ENCODE measurements at regions not wholly inside any gene's neighbourhood (a gene's known extent, or its start where the extent isn't known, plus 50 kb on each side); places are given as distances from the start of the nearest gene placed in this dataset.

DNA sequence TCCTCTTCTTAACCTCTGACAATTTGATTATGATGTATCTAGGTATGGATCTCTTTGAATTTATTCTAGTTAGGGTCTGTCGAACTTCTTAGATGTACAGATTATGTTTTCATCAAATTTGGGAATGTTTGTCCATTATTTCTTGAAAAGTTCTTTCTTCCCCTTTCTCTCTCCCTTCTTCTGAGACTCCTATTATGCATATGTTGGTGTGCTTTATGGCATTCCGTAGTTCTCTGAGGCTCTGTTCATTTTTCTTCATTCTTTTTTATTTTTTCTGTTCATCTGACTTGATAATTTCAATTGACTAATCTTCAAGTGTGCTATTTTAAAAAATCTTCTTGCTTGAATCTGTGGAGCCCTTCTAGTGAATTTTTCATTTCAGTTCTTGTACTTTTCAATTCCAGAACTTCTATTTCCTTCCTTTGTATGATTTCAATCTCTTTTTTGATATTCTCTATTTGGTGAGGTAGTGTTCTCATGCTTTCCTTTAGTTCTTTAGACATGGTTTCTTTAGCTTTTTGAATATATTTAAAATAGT is 79.8 kb downstream of the TMEM270 start:
- Histone ChIP-seq H3K79me2 (ENCODE audit: insufficient read depth, low read length) (no peaks in the 10 kb centered on the region), H3K9ac (ENCODE audit: low read depth, low read length) (no peak overlapping the region), H3K4me2 (ENCODE audit: insufficient read depth, low read length) (no peak overlapping the region), H2AFZ (ENCODE audit: low read depth, low read length) (no peak overlapping the region), H3K36me3 (ENCODE audit: insufficient read depth, low read length) (no peaks in the 10 kb centered on the region), H4K20me1 (ENCODE audit: insufficient read depth, low read length) (no peaks in the 10 kb centered on the region), H3K4me3 (ENCODE audit: low read depth in 1 of 2, low read length in 2 of 2) (no peak overlapping the region), H3K27ac (ENCODE audit: low read length) (no peak overlapping the region), H3K4me1 (ENCODE audit: insufficient read depth, low read length) (no peaks in the 10 kb centered on the region), H3K9me3 (ENCODE audit: insufficient read depth, low read length, severe bottlenecking) (peaks cover 9% of the 10 kb centered on the region), H3K27me3 (ENCODE audit: insufficient read depth, low read length, poor library complexity) (no peaks in the 10 kb centered on the region)
- no peak for ATAC-seq (ENCODE audit: insufficient read depth, low read depth)
- no peak for TF ChIP-seq EZH2 (IDR thresholded peaks at IDR 0.05; ENCODE audit: borderline replicate concordance, low read depth, low read length, severe bottlenecking)
- TF ChIP-seq, protein P1, sequence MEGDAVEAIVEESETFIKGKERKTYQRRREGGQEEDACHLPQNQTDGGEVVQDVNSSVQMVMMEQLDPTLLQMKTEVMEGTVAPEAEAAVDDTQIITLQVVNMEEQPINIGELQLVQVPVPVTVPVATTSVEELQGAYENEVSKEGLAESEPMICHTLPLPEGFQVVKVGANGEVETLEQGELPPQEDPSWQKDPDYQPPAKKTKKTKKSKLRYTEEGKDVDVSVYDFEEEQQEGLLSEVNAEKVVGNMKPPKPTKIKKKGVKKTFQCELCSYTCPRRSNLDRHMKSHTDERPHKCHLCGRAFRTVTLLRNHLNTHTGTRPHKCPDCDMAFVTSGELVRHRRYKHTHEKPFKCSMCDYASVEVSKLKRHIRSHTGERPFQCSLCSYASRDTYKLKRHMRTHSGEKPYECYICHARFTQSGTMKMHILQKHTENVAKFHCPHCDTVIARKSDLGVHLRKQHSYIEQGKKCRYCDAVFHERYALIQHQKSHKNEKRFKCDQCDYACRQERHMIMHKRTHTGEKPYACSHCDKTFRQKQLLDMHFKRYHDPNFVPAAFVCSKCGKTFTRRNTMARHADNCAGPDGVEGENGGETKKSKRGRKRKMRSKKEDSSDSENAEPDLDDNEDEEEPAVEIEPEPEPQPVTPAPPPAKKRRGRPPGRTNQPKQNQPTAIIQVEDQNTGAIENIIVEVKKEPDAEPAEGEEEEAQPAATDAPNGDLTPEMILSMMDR (IDR thresholded peaks at IDR 0.05; ENCODE audit: borderline replicate concordance, extremely low read depth, low read length, poor library complexity, severe bottlenecking): no peak
- no peak for DNase-seq

DNA sequence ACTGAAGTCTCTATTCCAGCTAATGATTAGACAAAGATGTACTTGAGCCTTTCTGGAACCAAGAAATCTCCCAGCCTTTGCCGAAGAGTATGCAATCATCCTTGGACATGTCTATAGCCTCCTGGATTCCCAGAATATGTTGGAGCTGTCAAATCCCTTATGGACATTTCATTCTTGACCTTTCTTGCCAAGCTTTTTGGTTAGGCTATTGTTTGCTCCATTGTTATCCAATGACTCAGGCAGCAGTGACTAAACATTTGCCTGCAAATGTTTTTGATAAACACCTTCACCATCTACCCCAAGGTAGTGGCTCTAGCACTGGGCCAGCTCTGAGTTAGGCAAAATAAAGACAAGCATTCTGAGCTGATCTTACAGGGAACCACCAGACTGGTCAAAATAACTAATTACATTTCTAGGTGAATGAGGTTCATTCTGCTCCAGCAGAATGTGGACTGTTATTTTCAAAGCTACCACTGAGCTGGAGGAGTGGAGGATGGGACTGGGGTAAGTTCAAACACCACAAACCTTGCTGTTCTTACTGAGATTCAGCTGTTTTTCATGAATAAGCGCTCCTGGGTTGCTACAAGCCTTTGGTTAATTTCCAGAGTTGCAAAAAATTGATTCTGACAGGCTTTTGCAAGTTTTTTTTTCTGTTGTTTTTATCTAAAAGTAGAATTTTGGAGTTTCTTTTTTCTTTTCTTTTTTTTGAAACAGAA is 81.0 kb downstream of the TMEM270 start:
- H3K4me3 ChIP-seq (ENCODE audit: low read depth in 1 of 2, low read length in 2 of 2): no peak overlapping the region
- DNase-seq: no peak
- no peaks in the 10 kb centered on the region for H3K36me3 ChIP-seq (ENCODE audit: insufficient read depth, low read length)
- no peak for ATAC-seq (ENCODE audit: insufficient read depth, low read depth)
- H3K4me2 ChIP-seq (ENCODE audit: insufficient read depth, low read length): no peak overlapping the region
- H3K4me1 ChIP-seq (ENCODE audit: insufficient read depth, low read length): no peaks in the 10 kb centered on the region
- TF ChIP-seq, protein P1 (IDR thresholded peaks at IDR 0.05; ENCODE audit: borderline replicate concordance, extremely low read depth, low read length, poor library complexity, severe bottlenecking): no peak
- no peak for TF ChIP-seq EZH2 (IDR thresholded peaks at IDR 0.05; ENCODE audit: borderline replicate concordance, low read depth, low read length, severe bottlenecking)
- no peak overlapping the region for H3K9ac ChIP-seq (ENCODE audit: low read depth, low read length)
- no peaks in the 10 kb centered on the region for H4K20me1 ChIP-seq (ENCODE audit: insufficient read depth, low read length)
- no peak overlapping the region for H2AFZ ChIP-seq (ENCODE audit: low read depth, low read length)
- H3K27ac ChIP-seq (ENCODE audit: low read length): no peak overlapping the region
- H3K27me3 ChIP-seq (ENCODE audit: insufficient read depth, low read length, poor library complexity): no peaks in the 10 kb centered on the region
- H3K79me2 ChIP-seq (ENCODE audit: insufficient read depth, low read length): no peaks in the 10 kb centered on the region
- peaks cover 9% of the 10 kb centered on the region for H3K9me3 ChIP-seq (ENCODE audit: insufficient read depth, low read length, severe bottlenecking)

DNA sequence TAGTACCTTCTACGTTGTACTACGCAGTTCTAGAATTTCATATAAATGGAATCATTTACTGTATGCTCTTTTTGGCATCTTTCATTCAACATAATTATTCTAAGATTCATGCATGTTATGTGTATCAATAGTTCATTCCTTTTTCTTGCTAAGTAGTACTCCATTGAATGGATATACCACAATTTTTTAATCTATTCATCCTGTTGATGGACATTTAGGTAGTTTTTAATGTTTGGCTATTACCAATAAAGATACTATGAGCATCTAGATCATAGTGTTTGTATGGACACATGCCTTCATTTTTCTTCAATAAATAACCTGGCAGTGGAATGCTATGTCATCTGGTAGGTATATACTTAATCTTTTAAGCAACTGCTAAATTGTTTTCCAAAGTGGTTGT is 83.0 kb upstream of the ELN start:
- H4K20me1 ChIP-seq (ENCODE audit: insufficient read depth, low read length): no peaks in the 10 kb centered on the region
- H3K4me1 ChIP-seq (ENCODE audit: insufficient read depth, low read length): no peaks in the 10 kb centered on the region
- ATAC-seq (ENCODE audit: insufficient read depth, low read depth) (no peak), DNase-seq (no peak)
- no peaks in the 10 kb centered on the region for H3K36me3 ChIP-seq (ENCODE audit: insufficient read depth, low read length)
- no peaks in the 10 kb centered on the region for H3K79me2 ChIP-seq (ENCODE audit: insufficient read depth, low read length)
- H3K27me3 ChIP-seq (ENCODE audit: insufficient read depth, low read length, poor library complexity): no peaks in the 10 kb centered on the region
- no peak overlapping the region for H3K9ac ChIP-seq (ENCODE audit: low read depth, low read length)
- no peak overlapping the region for H3K4me3 ChIP-seq (ENCODE audit: low read depth in 1 of 2, low read length in 2 of 2)
- no peak overlapping the region for H3K4me2 ChIP-seq (ENCODE audit: insufficient read depth, low read length)
- peaks cover 12% of the 10 kb centered on the region for H3K9me3 ChIP-seq (ENCODE audit: insufficient read depth, low read length, severe bottlenecking)
- H2AFZ ChIP-seq (ENCODE audit: low read depth, low read length): no peak overlapping the region
- H3K27ac ChIP-seq (ENCODE audit: low read length): no peak overlapping the region
- TF ChIP-seq EZH2 (IDR thresholded peaks at IDR 0.05; ENCODE audit: borderline replicate concordance, low read depth, low read length, severe bottlenecking): no peak
- TF ChIP-seq, protein P1 (IDR thresholded peaks at IDR 0.05; ENCODE audit: borderline replicate concordance, extremely low read depth, low read length, poor library complexity, severe bottlenecking): no peak

All from DND-41 (cell line).